GM12878 (cell line): ENCODE measurements at regions not wholly inside any gene's neighbourhood (a gene's known extent, or its start where the extent isn't known, plus 50 kb on each side); places are given as distances from the start of the nearest gene placed in this dataset.

Source experiments
- ATAC-seq: fragments of 200-7000 bp; cut with Tn5 transposase; 3 replicates; pipeline ENCODE4 v1.9.1; 2020; ENCODE audit warnings: mild to moderate bottlenecking, moderate library complexity
- BruUV-seq: library from RNA; stranded (reverse); fragments of 400-500 nt; replicated peaks from 2 replicates; lab custom pipeline; 2021; lab: Mats Ljungman, UMichigan
- CTCF ChIA-PET: fragments of 300-600 bp; sonication (Branson Sonifier 250); formaldehyde crosslinking; extraction: SDS; loops from one replicate; lab custom pipeline; 2021; ENCODE audit warnings: inconsistent platforms; lab: Yijun Ruan, JAX
- POLR2A ChIA-PET: fragments of 350-600 bp; formaldehyde crosslinking; extraction: SDS; loops from one replicate; lab custom pipeline; 2021; ENCODE audit warnings: inconsistent platforms; lab: Charles Lee
- RAD21 ChIA-PET: fragments of 300-600 bp; sonication (Branson Sonifier 250); formaldehyde crosslinking; loops from one replicate; lab custom pipeline; 2023; ENCODE audit warnings: antibody characterized with exemption; ENCODE audit not compliant: unreplicated experiment; lab: Charles Lee
- SMC1A ChIA-PET: fragments of 300-600 bp; sonication (Branson Sonifier 250); formaldehyde crosslinking; loops from one replicate; lab custom pipeline; 2023; ENCODE audit not compliant: unreplicated experiment, uncharacterized antibody; lab: Charles Lee
- DNase-seq: peaks from one replicate; pipeline ENCODE4 v3.0.0-alpha.2; 2011; ENCODE audit warnings: low read depth, low spot score
- FAIRE-seq: peaks from 3 replicates; lab custom pipeline; 2011; peaks lifted over from hg19 to GRCh38; lab: Jason Lieb, UNC
- H2AFZ ChIP-seq: 2 replicates; pipeline ENCODE4 v1.6.0; 2011; ENCODE audit warnings: low read depth, low read length, control low read depth; ENCODE audit not compliant: control insufficient read depth
- H3K27ac ChIP-seq: 2 replicates; pipeline ENCODE4 v1.5.1; 2011; ENCODE audit warnings: control low read depth; ENCODE audit not compliant: control insufficient read depth, insufficient read depth
- H3K27me3 ChIP-seq, 2 experiments: replicated peaks in 1 of 2; 2 replicates each; pipeline versions ENCODE4 v1.6.0 to v1.6.1; 2011; ENCODE audit warnings: low read length in 1 of 2; ENCODE audit not compliant: control insufficient read depth in 2 of 2, insufficient read depth in 2 of 2
- H3K36me3 ChIP-seq, 2 experiments: 2 replicates each; pipeline ENCODE4 v1.5.1; 2011; ENCODE audit warnings: low read length in 1 of 2; ENCODE audit not compliant: control insufficient read depth in 2 of 2, insufficient read depth in 2 of 2
- H3K4me1 ChIP-seq: 2 replicates; pipeline ENCODE4 v1.6.1; 2011; ENCODE audit warnings: mild to moderate bottlenecking, low read length, moderate library complexity, mixed read lengths; ENCODE audit not compliant: control insufficient read depth, insufficient read depth
- H3K4me2 ChIP-seq: 2 replicates; pipeline ENCODE4 v1.6.0; 2011; ENCODE audit warnings: control low read depth; ENCODE audit not compliant: control insufficient read depth, insufficient read depth
- H3K4me3 ChIP-seq: fragments of 200-600 bp; sonication (generic); 2 replicates; pipeline ENCODE4 v1.5.1; 2016
- H3K79me2 ChIP-seq: 2 replicates; pipeline ENCODE4 v1.6.0; 2011; ENCODE audit warnings: low read length; ENCODE audit not compliant: control insufficient read depth, insufficient read depth
- H3K9ac ChIP-seq: 2 replicates; pipeline ENCODE4 v1.8.0; 2011; ENCODE audit warnings: low read length, control low read depth, mixed read lengths; ENCODE audit not compliant: control insufficient read depth, insufficient read depth
- H3K9me3 ChIP-seq: replicated peaks from 3 replicates; pipeline ENCODE4 v1.5.1; 2011; ENCODE audit warnings: mild to moderate bottlenecking, low read length; ENCODE audit not compliant: control insufficient read depth, insufficient read depth
- H4K20me1 ChIP-seq: 2 replicates; pipeline ENCODE4 v1.6.0; 2011; ENCODE audit not compliant: control insufficient read depth, insufficient read depth
- MTA3 ChIP-seq: IDR thresholded peaks from 2 replicates; pipeline ENCODE4 v1.6.1; 2012; ENCODE audit warnings: low read length, inconsistent platforms, borderline replicate concordance
- YBX1 ChIP-seq: fragments of 450-650 bp; IDR thresholded peaks from 2 replicates; pipeline ENCODE4 v1.6.1; 2016; ENCODE audit warnings: antibody characterized with exemption
- ZBTB11 ChIP-seq: fragments of 450-650 bp; formaldehyde crosslinking; IDR thresholded peaks from 2 replicates; pipeline ENCODE4 v1.5.0; 2022; ENCODE audit warnings: mild to moderate bottlenecking, missing genetic modification characterization
- WGBS: methylation state at CpG from one replicate; pipeline ENCODE4 v1.1.6; 2016; ENCODE audit warnings: low lambda C conversion rate; ENCODE audit not compliant: insufficient replicate concordance, insufficient coverage; ENCODE audit errors: missing lambda C conversion rate; 5-methylcytosine and 5-hydroxymethylcytosine counted together
- in situ Hi-C: fragments of 300-500 bp; cut with MboI; formaldehyde crosslinking; loops from 9 replicates; pipeline ENCODE4 v1.14.3; 2018; ENCODE audit warnings: mixed read lengths
- intact Hi-C: fragments of 100-400 bp; cut with micrococcal nuclease; formaldehyde crosslinking; loops from one replicate; pipeline ENCODE4 v1.14.2; 2022; ENCODE audit not compliant: unreplicated experiment

GRCh38 chr14:78088916-78089315, 81.3 kb upstream of the NRXN3 start:
- Histone ChIP-seq H3K4me1 (no peaks in the 10 kb centered on the region), H3K4me2 (no peak overlapping the region), H3K9ac (no peak overlapping the region), H2AFZ (no peak overlapping the region), H3K27me3 (peaks cover 8% of the 10 kb centered on the region in 2 experiments), H3K27ac (no peak overlapping the region), H4K20me1 (no peaks in the 10 kb centered on the region), H3K9me3 (no peaks in the 10 kb centered on the region), H3K79me2 (no peaks in the 10 kb centered on the region), H3K4me3 (no peak overlapping the region), H3K36me3 (no peaks in the 10 kb centered on the region)
- in situ Hi-C loops (no loop called here), intact Hi-C loops (no loop called here)
- ATAC-seq (no peak), DNase-seq (no peak), FAIRE-seq (peak; percentile 18)
- POLR2A ChIA-PET, result no interaction called here
- WGBS, result 15% methylated on average over 3 of the region's 3 CpGs
- TF ChIP-seq ZBTB11 (CRISPR knock-in tag) (no peak), MTA3 (no peak)
- CTCF ChIA-PET, result no interaction called here
- RAD21 ChIA-PET, result no interaction called here
- SMC1A ChIA-PET, result no interaction called here
- BruUV-seq, result no TSS peak

GRCh38 chr14:78090864-78091263, 79.3 kb upstream of the NRXN3 start:
- peaks cover 8% of the 10 kb centered on the region in 2 experiments for H3K27me3 ChIP-seq
- H3K4me1 ChIP-seq, result no peaks in the 10 kb centered on the region
- no peak overlapping the region for H3K4me2 ChIP-seq
- H3K9me3 ChIP-seq, result no peaks in the 10 kb centered on the region
- ATAC-seq (no peak), DNase-seq (no peak), FAIRE-seq (no peak)
- in situ Hi-C loops, result no loop called here
- no peak overlapping the region for H3K27ac ChIP-seq
- ChIA-PET POLR2A (no interaction called here), RAD21 (no interaction called here), CTCF (interaction anchor here (1.0 kb wide), 1 partner anchor 69 kb away, joined by 3 read pairs; no protein-coding TSS in a partner anchor), SMC1A (no interaction called here)
- no peaks in the 10 kb centered on the region for H3K36me3 ChIP-seq
- 31% methylated on average over 8 of the region's 8 CpGs for WGBS
- intact Hi-C loops, result no loop called here
- no peak overlapping the region for H2AFZ ChIP-seq
- TF ChIP-seq YBX1, result no peak
- H4K20me1 ChIP-seq, result no peaks in the 10 kb centered on the region
- H3K79me2 ChIP-seq, result no peaks in the 10 kb centered on the region
- no peak overlapping the region for H3K4me3 ChIP-seq
- BruUV-seq, result no TSS peak
- H3K9ac ChIP-seq, result no peak overlapping the region
